ENCODE measurements at regions not wholly inside any gene's neighbourhood (a gene's known extent, or its start where the extent isn't known, plus 50 kb on each side); places are given as distances from the start of the nearest gene placed in this dataset.

DNA sequence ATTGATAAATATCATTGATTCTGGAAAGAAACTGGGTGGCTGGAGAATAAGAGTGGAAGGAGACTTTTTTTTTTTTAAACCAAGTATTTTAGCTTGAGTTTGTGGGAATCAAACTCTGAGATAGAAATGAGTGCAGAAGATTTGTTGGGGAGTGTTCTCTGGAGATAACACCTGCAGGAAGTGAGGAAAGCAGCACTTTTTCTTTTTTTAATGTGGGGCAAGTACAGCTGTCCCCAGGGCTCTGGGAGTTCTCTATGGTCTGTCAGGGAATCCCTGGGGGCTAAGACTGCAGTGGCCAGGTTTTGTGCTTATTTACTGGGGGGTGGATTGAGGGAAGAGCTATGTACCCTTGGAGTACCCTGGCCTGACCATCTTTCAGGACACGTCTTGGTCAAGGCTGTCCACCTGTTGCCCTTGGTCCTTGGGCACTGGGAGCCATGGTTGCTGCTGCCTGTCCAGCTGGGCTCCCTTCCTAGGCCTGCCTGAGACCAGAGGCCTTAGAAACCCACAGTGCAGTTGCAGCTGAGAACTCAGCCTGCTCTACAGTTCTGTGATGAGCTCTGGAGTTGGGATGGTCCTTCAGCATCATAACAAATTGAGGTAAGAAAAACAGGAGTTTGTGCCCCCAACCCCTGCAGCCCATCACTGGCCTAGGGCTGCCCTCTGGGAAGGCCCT, 85.8 kb downstream of the PHAX start:
- no peaks in the 10 kb centered on the region for H3K9me3 ChIP-seq
- intact Hi-C loops (cut with DNase I; ENCODE audit: low total_unique reads), result no loop called here

DNA sequence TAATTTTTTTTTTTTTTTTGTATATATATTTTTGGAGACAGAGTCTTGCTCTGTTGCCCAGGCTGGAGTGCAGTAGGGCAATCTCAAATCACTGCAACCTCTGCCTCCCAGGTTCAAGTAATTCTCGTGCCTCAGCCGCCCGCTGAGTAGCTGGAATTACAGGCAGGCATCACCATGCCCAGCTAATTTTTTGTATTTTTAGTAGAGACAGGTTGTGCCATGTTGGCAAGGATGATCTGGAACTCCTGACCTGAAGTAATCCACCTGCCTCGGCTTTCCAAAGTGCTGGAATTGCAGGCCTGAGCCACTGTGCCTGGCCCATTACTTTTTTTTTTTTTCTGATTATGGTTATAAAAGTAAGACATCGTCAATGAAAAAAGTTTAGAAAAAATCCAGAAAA, 84.0 kb upstream of the LMNB1 start:
- no peaks in the 10 kb centered on the region for H3K4me1 ChIP-seq
- DNase-seq, result no peak
- no peaks in the 10 kb centered on the region for H3K36me3 ChIP-seq
- H3K27me3 ChIP-seq, result no peaks in the 10 kb centered on the region
- H3K9me3 ChIP-seq, result no peaks in the 10 kb centered on the region
- H3K27ac ChIP-seq, result no peak overlapping the region
- H3K4me3 ChIP-seq, result no peak overlapping the region
- intact Hi-C loops (cut with DNase I; ENCODE audit: low total_unique reads), result no loop called here
- TF ChIP-seq, protein P1, sequence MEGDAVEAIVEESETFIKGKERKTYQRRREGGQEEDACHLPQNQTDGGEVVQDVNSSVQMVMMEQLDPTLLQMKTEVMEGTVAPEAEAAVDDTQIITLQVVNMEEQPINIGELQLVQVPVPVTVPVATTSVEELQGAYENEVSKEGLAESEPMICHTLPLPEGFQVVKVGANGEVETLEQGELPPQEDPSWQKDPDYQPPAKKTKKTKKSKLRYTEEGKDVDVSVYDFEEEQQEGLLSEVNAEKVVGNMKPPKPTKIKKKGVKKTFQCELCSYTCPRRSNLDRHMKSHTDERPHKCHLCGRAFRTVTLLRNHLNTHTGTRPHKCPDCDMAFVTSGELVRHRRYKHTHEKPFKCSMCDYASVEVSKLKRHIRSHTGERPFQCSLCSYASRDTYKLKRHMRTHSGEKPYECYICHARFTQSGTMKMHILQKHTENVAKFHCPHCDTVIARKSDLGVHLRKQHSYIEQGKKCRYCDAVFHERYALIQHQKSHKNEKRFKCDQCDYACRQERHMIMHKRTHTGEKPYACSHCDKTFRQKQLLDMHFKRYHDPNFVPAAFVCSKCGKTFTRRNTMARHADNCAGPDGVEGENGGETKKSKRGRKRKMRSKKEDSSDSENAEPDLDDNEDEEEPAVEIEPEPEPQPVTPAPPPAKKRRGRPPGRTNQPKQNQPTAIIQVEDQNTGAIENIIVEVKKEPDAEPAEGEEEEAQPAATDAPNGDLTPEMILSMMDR (IDR thresholded peaks at IDR 0.05), result no peak

More for the DNA sequence above, 85.8 kb downstream of the PHAX start:
- no peaks in the 10 kb centered on the region for H3K36me3 ChIP-seq
- no peak for DNase-seq
- TF ChIP-seq, protein P1 (IDR thresholded peaks at IDR 0.05), result no peak
- no peaks in the 10 kb centered on the region for H3K4me1 ChIP-seq
- H3K4me3 ChIP-seq, result no peak overlapping the region
- peaks cover 0 to 17% of the 10 kb centered on the region in 2 donors for H3K27me3 ChIP-seq
- H3K27ac ChIP-seq, result no peak overlapping the region

DNA sequence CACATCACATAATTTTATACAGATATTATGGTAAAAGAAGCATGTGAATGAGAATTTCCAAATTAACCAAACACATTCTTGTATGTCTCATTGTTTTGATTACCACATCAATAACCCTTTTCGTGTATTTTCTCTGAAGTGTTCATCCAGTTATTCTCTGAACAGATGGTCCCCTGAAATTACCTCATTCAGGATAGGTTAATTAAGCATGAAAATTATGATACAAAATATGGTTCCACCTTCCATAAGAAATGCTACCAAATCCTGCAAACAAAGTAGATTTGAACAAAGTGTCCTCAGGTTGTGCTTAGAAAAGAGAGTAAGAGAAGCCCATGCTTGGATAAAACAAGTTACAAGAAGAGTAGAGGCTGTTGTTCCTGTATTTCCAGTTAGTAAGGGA, 83.1 kb upstream of the LMNB1 start:
- H3K9me3 ChIP-seq, result no peaks in the 10 kb centered on the region
- H3K27me3 ChIP-seq, result no peaks in the 10 kb centered on the region
- no peak overlapping the region for H3K27ac ChIP-seq
- H3K4me3 ChIP-seq, result no peak overlapping the region
- TF ChIP-seq, protein P1 (IDR thresholded peaks at IDR 0.05), result no peak
- intact Hi-C loops (cut with DNase I; ENCODE audit: low total_unique reads), result no loop called here
- no peak for DNase-seq
- no peaks in the 10 kb centered on the region for H3K36me3 ChIP-seq
- H3K4me1 ChIP-seq, result no peaks in the 10 kb centered on the region

DNA sequence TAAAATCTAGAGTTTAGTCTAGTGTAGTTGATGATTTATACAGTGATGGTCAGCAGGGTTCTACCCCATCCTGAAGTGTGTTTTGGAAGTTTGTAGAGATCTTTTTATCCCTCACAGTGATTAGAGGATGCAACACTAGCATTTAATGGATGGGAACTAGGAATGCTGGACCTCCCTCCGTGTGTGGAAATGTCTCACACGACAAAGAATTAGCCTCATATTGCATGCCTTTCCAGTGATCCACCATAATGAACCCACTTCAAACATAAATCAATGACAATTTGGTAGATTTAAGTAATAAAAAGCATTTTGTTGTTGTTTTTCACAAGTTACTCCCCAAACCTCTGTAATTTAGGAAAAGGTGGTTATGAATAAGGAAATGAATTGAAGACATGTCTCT, 82.5 kb upstream of the LMNB1 start:
- no peaks in the 10 kb centered on the region for H3K4me1 ChIP-seq
- TF ChIP-seq, protein P1 (IDR thresholded peaks at IDR 0.05), result no peak
- no peaks in the 10 kb centered on the region for H3K9me3 ChIP-seq
- H3K36me3 ChIP-seq, result no peaks in the 10 kb centered on the region
- intact Hi-C loops (cut with DNase I; ENCODE audit: low total_unique reads), result no loop called here
- no peak for DNase-seq
- H3K27ac ChIP-seq, result no peak overlapping the region
- no peak overlapping the region for H3K4me3 ChIP-seq
- H3K27me3 ChIP-seq, result no peaks in the 10 kb centered on the region

DNA sequence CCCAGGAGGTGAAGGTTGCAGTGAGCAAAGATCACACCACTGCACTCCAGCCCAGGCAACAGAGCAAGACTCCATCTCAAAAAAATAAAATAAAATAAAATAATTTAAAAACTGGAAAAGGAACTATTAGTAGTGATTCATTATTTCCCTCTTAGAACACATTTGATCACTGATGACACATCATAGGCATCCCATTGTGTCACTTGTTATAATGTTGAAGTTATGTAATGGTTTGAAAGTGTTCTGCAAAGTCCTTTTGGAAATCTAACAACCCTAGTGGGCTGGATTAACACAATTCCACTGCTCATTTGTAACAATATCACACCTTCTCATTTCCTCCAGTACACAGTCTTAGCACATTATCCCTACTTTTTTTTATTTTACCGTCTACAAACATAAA, 81.8 kb upstream of the LMNB1 start:
- intact Hi-C loops (cut with DNase I; ENCODE audit: low total_unique reads), result no loop called here
- no peak overlapping the region for H3K4me3 ChIP-seq
- H3K36me3 ChIP-seq, result no peaks in the 10 kb centered on the region
- no peaks in the 10 kb centered on the region for H3K9me3 ChIP-seq
- TF ChIP-seq, protein P1 (IDR thresholded peaks at IDR 0.05), result no peak
- H3K27ac ChIP-seq, result no peak overlapping the region
- no peaks in the 10 kb centered on the region for H3K4me1 ChIP-seq
- no peaks in the 10 kb centered on the region for H3K27me3 ChIP-seq
- no peak for DNase-seq

DNA sequence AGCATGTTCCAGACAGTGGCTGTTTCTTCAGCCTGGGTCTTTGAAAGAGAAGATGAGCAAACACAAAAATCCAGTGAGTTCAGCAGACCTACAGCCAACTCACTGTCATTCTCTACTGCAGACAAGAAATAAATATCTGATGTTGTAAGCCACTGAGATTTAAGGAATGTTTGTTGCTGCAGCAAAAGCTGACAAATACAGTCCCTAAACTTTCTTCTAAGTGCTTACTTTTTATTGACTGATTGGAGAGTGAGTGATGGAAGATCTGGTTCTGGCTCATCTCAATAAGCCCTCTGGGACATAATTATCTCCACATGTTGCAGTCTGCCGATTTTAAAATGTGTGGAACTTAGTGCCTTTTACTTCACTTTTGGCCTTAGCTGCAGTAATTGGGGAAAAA, 69.9 kb upstream of the LMNB1 start:
- H3K4me1 ChIP-seq, result no peaks in the 10 kb centered on the region
- intact Hi-C loops (cut with DNase I; ENCODE audit: low total_unique reads), result no loop called here
- H3K27ac ChIP-seq, result no peak overlapping the region
- H3K4me3 ChIP-seq, result no peak overlapping the region
- H3K9me3 ChIP-seq, result no peaks in the 10 kb centered on the region
- no peak for DNase-seq
- no peaks in the 10 kb centered on the region for H3K27me3 ChIP-seq
- no peaks in the 10 kb centered on the region for H3K36me3 ChIP-seq
- TF ChIP-seq, protein P1 (IDR thresholded peaks at IDR 0.05), result no peak

Data from tibial artery (tissue), 4 donors.